ENCODE measurements at regions not wholly inside any gene's neighbourhood (a gene's known extent, or its start where the extent isn't known, plus 50 kb on each side); places are given as distances from the start of the nearest gene placed in this dataset.

- intact Hi-C loops (cut with DNase I) = loop anchor here in 1 of 2 donors (10.0 kb wide), 1 partner anchor 93 kb away; no protein-coding TSS in a partner anchor
- ATAC-seq = no peak
These were observed 414.6 kb upstream of the TBL1XR1 start for GRCh38 chr3:177611752-177612334.

DNA sequence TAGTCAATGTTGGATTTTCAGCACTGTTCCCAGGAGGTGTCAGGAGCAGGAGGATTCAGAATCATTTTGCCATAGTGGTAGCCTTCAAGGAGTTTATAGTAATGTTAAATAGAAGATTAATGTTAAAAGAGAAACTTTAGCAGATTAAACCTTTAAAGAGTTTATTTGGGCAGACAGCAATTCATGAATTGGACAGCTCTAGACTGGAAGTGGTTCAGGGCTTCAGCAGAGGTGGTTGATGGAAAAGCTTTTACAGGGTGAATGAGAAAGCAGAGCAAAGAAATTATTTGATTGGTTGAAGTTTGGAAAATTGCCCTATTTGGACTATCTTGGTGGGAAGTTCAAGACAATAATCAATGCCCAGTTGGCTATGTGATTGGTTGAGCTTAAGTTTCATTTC lies 416.6 kb upstream of the TBL1XR1 start:
- no peak overlapping the region for H3K4me3 ChIP-seq
- intact Hi-C loops (cut with DNase I) = loop anchor here in 1 of 2 donors (10.0 kb wide), 1 partner anchor 91 kb away; no protein-coding TSS in a partner anchor
- H3K4me1 ChIP-seq = peaks cover 5% of the 10 kb centered on the region
- no peak for ATAC-seq
- TF ChIP-seq, protein P1, sequence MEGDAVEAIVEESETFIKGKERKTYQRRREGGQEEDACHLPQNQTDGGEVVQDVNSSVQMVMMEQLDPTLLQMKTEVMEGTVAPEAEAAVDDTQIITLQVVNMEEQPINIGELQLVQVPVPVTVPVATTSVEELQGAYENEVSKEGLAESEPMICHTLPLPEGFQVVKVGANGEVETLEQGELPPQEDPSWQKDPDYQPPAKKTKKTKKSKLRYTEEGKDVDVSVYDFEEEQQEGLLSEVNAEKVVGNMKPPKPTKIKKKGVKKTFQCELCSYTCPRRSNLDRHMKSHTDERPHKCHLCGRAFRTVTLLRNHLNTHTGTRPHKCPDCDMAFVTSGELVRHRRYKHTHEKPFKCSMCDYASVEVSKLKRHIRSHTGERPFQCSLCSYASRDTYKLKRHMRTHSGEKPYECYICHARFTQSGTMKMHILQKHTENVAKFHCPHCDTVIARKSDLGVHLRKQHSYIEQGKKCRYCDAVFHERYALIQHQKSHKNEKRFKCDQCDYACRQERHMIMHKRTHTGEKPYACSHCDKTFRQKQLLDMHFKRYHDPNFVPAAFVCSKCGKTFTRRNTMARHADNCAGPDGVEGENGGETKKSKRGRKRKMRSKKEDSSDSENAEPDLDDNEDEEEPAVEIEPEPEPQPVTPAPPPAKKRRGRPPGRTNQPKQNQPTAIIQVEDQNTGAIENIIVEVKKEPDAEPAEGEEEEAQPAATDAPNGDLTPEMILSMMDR (IDR thresholded peaks at IDR 0.05) = no peak
- no peaks in the 10 kb centered on the region for H3K36me3 ChIP-seq (ENCODE audit: insufficient read depth in 1 of 2, low read depth in 1 of 2)
- H3K9me3 ChIP-seq = no peaks in the 10 kb centered on the region
- H3K27ac ChIP-seq = no peak overlapping the region
- no peaks in the 10 kb centered on the region for H3K27me3 ChIP-seq (ENCODE audit: insufficient read depth in 3 of 3, low read length in 2 of 3)
- no peak for DNase-seq

More at GRCh38 chr3:177611752-177612334, 414.6 kb upstream of the TBL1XR1 start:
- TF ChIP-seq, protein P1 (IDR thresholded peaks at IDR 0.05) = no peak
- no peaks in the 10 kb centered on the region for H3K36me3 ChIP-seq (ENCODE audit: insufficient read depth in 1 of 2, low read depth in 1 of 2)
- no peaks in the 10 kb centered on the region for H3K9me3 ChIP-seq
- no peaks in the 10 kb centered on the region for H3K27me3 ChIP-seq (ENCODE audit: insufficient read depth in 3 of 3, low read length in 2 of 3)
- no peak for DNase-seq
- 46 to 49% (median 48%) methylated on average over 6 of the region's 6 CpGs for WGBS, 3 donors
- H3K4me3 ChIP-seq = no peak overlapping the region
- peaks cover 5% of the 10 kb centered on the region for H3K4me1 ChIP-seq
- no peak overlapping the region for H3K27ac ChIP-seq

DNA sequence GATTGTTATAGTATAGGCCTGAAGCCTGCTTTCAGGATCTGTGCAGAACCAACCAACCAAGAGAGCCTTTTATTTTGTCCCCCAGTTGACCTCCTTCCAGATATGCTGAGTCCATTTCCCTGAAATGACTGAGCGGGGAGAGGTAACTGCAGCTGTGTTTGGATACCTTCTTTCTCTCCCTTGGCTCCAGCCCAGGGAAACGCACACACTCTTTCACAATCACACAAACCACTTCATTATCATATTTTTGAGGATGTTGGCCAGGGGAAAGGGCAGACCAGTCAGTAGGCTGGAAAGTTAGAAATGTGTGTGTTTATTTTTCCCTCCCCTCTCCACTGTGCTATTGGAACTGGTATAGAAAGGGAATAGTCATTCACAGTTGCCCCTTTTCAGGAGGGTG lies 417.7 kb upstream of the TBL1XR1 start:
- no peaks in the 10 kb centered on the region for H3K9me3 ChIP-seq
- H3K27ac ChIP-seq = no peak overlapping the region
- peak; percentile 40 to 80 (median 65) for ATAC-seq
- no peaks in the 10 kb centered on the region for H3K36me3 ChIP-seq (ENCODE audit: insufficient read depth in 1 of 2, low read depth in 1 of 2)
- H3K4me1 ChIP-seq = peaks cover 5% of the 10 kb centered on the region
- TF ChIP-seq, protein P1 (IDR thresholded peaks at IDR 0.05) = no peak
- H3K4me3 ChIP-seq = no peak overlapping the region
- 25 to 48% (median 28%) methylated on average over 2 of the region's 2 CpGs for WGBS, 3 donors
- peak; percentile 72 to 81 for DNase-seq
- intact Hi-C loops (cut with DNase I) = loop anchor here in 1 of 2 donors (10.0 kb wide), 1 partner anchor 90 kb away; no protein-coding TSS in a partner anchor
- H3K27me3 ChIP-seq (ENCODE audit: insufficient read depth in 3 of 3, low read length in 2 of 3) = no peaks in the 10 kb centered on the region

DNA sequence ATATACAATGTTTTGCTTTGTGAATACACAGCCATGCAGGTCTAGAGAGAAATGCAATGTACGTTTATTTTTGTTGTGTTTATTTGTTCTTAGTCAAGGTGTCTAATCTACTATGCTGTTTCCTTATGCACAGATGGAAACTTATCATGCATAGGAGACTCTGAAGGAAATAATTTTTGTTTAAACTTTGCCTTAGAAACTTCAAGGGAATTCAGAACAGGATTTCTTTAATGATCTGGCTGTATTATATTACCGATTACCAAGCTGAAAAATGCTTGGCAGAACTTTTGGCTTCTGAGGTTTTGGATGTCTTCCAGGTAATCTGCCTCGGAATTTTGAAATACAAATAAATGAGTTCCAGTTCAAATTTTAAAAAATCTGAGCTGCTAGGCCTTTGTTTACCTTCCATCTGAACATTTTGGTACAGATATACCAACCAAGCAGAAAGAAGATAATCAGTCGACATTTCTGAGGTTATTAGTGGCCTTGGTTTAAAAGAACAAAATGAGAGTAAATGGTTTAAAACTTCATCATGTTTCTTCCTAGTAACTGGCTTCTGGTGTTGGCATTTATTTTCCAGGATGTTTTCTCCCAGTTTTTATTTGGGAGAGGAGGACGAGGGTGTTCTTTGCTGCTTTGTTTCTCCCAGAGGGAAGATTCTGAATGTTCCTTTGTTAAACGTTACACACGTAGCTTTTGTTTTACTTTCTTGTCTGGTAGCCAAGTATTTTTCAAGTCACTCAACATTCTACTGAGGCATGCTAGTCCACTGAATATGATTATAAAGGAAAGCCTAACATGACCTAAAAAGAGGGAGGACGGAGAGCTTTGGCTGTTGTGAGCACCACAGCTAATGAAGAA lies 421.8 kb upstream of the TBL1XR1 start:
- Histone ChIP-seq H3K4me1 (peaks cover 5% of the 10 kb centered on the region), H3K4me3 (no peak overlapping the region), H3K27ac (no peak overlapping the region), H3K27me3 (ENCODE audit: insufficient read depth in 3 of 3, low read length in 2 of 3) (no peaks in the 10 kb centered on the region), H3K9me3 (no peaks in the 10 kb centered on the region), H3K36me3 (ENCODE audit: insufficient read depth in 1 of 2, low read depth in 1 of 2) (no peaks in the 10 kb centered on the region)
- WGBS, 3 donors = 24 to 34% (median 29%) methylated on average over 8 of the region's 8 CpGs
- TF ChIP-seq, protein P1 (IDR thresholded peaks at IDR 0.05) = no peak
- no peak for DNase-seq
- no peak for ATAC-seq
- intact Hi-C loops (cut with DNase I) = loop anchor here in 1 of 2 donors (10.0 kb wide), 1 partner anchor 86 kb away; no protein-coding TSS in a partner anchor
